B cell (primary cell): ENCODE measurements at regions not wholly inside any gene's neighbourhood (a gene's known extent, or its start where the extent isn't known, plus 50 kb on each side); places are given as distances from the start of the nearest gene placed in this dataset.

ENCODE experiments used
- EZH2 ChIP-seq: IDR thresholded peaks from 2 replicates; pipeline ENCODE4 v1.6.1; 2012; ENCODE audit warnings: borderline replicate concordance, low read depth, mild to moderate bottlenecking, moderate library complexity, low read length; ENCODE audit not compliant: insufficient read depth, poor library complexity, severe bottlenecking
- TF ChIP-seq, protein P1 (sequence below): fragments of 200-600 bp; IDR thresholded peaks from one replicate; pipeline ENCODE4 v1.8.0; 2022; ENCODE audit warnings: antibody characterized with exemption, mild to moderate bottlenecking

DNA sequence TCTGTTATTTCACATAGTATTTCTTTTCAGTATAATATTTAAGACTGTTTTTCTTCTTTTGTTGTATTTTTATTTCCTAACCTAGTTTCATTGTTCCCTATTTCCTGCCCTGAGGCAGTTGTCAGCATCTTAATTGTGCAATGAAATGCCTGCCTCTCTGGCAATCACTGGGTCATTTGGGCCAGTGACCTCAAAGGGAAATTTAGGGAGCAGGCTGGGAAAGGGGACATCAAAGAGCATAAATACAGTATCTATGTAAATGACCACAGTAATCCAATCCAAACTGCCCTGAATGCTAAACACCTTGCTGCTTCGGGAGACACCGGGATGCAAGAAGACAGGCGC, 147.8 kb downstream of the TLR5 start:
- TF ChIP-seq, protein P1, sequence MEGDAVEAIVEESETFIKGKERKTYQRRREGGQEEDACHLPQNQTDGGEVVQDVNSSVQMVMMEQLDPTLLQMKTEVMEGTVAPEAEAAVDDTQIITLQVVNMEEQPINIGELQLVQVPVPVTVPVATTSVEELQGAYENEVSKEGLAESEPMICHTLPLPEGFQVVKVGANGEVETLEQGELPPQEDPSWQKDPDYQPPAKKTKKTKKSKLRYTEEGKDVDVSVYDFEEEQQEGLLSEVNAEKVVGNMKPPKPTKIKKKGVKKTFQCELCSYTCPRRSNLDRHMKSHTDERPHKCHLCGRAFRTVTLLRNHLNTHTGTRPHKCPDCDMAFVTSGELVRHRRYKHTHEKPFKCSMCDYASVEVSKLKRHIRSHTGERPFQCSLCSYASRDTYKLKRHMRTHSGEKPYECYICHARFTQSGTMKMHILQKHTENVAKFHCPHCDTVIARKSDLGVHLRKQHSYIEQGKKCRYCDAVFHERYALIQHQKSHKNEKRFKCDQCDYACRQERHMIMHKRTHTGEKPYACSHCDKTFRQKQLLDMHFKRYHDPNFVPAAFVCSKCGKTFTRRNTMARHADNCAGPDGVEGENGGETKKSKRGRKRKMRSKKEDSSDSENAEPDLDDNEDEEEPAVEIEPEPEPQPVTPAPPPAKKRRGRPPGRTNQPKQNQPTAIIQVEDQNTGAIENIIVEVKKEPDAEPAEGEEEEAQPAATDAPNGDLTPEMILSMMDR = no peak
- no peak for TF ChIP-seq EZH2
